IPS-20b (cell line): ENCODE measurements at regions not wholly inside any gene's neighbourhood (a gene's known extent, or its start where the extent isn't known, plus 50 kb on each side); places are given as distances from the start of the nearest gene placed in this dataset.

Experiments used
- H3K27ac ChIP-seq: one replicate; pipeline ENCODE4 v1.5.1; 2013; ENCODE audit warnings: low read length
- H3K27me3 ChIP-seq: 2 replicates; pipeline ENCODE4 v1.6.1; 2013; ENCODE audit warnings: mild to moderate bottlenecking, low read length, inconsistent platforms; ENCODE audit not compliant: insufficient read depth
- H3K36me3 ChIP-seq: 2 replicates; pipeline ENCODE4 v1.6.1; 2013; ENCODE audit warnings: low read depth, mild to moderate bottlenecking, inconsistent platforms, low read length, moderate library complexity; ENCODE audit not compliant: insufficient read depth
- H3K4me1 ChIP-seq: 2 replicates; pipeline ENCODE4 v1.6.1; 2013; ENCODE audit warnings: mild to moderate bottlenecking, control low read depth, inconsistent platforms, low read length, moderate library complexity; ENCODE audit not compliant: insufficient read depth
- H3K4me3 ChIP-seq: 2 replicates; pipeline ENCODE4 v1.5.1; 2013; ENCODE audit warnings: mild to moderate bottlenecking, low read length, inconsistent platforms
- H3K9ac ChIP-seq: 2 replicates; pipeline ENCODE4 v1.6.1; 2013; ENCODE audit warnings: low read depth, mild to moderate bottlenecking, inconsistent platforms, low read length, moderate library complexity
- H3K9me3 ChIP-seq: 2 replicates; pipeline ENCODE4 v1.6.1; 2013; ENCODE audit warnings: mild to moderate bottlenecking, low read depth, low read length, inconsistent platforms; ENCODE audit not compliant: insufficient read depth

- no peaks in the 10 kb centered on the region for H3K36me3 ChIP-seq
- no peak overlapping the region for H3K27ac ChIP-seq
- no peak overlapping the region for H3K9ac ChIP-seq
- H3K9me3 ChIP-seq, result peaks cover 11% of the 10 kb centered on the region
- no peaks in the 10 kb centered on the region for H3K27me3 ChIP-seq
- no peaks in the 10 kb centered on the region for H3K4me1 ChIP-seq
- no peak overlapping the region for H3K4me3 ChIP-seq
These were observed 484.3 kb upstream of the SGCG start for GRCh38 chr13:22696433-22696832.

- Histone ChIP-seq H3K27ac (no peak overlapping the region), H3K27me3 (no peaks in the 10 kb centered on the region), H3K4me1 (no peaks in the 10 kb centered on the region), H3K9me3 (peaks cover 6% of the 10 kb centered on the region; the same call in 1 of the 2 replicates), H3K36me3 (no peaks in the 10 kb centered on the region), H3K9ac (no peak overlapping the region), H3K4me3 (no peak overlapping the region)
These were observed 482.3 kb upstream of the SGCG start for GRCh38 chr13:22698467-22698866.

GRCh38 chr13:22700246-22700887 is 480.4 kb upstream of the SGCG start:
- no peaks in the 10 kb centered on the region for H3K36me3 ChIP-seq
- no peaks in the 10 kb centered on the region for H3K27me3 ChIP-seq
- H3K27ac ChIP-seq, result no peak overlapping the region
- H3K9ac ChIP-seq, result no peak overlapping the region
- no peaks in the 10 kb centered on the region for H3K4me1 ChIP-seq
- H3K4me3 ChIP-seq, result no peak overlapping the region
- H3K9me3 ChIP-seq, result no peaks in the 10 kb centered on the region

- no peak overlapping the region for H3K27ac ChIP-seq
- H3K9ac ChIP-seq, result no peak overlapping the region
- H3K36me3 ChIP-seq, result no peaks in the 10 kb centered on the region
- H3K4me1 ChIP-seq, result no peaks in the 10 kb centered on the region
- H3K4me3 ChIP-seq, result no peak overlapping the region
- H3K9me3 ChIP-seq, result no peaks in the 10 kb centered on the region
- no peaks in the 10 kb centered on the region for H3K27me3 ChIP-seq
These were observed 477.1 kb upstream of the SGCG start for GRCh38 chr13:22703601-22704209.

GRCh38 chr13:22707946-22708345 is 472.8 kb upstream of the SGCG start:
- Histone ChIP-seq H3K27ac (no peak overlapping the region), H3K9ac (no peak overlapping the region), H3K9me3 (no peaks in the 10 kb centered on the region), H3K4me1 (no peaks in the 10 kb centered on the region), H3K36me3 (no peaks in the 10 kb centered on the region), H3K4me3 (no peak overlapping the region), H3K27me3 (no peaks in the 10 kb centered on the region)

- Histone ChIP-seq H3K9me3 (no peaks in the 10 kb centered on the region), H3K27ac (no peak overlapping the region), H3K36me3 (no peaks in the 10 kb centered on the region), H3K27me3 (no peaks in the 10 kb centered on the region), H3K9ac (no peak overlapping the region), H3K4me1 (no peaks in the 10 kb centered on the region), H3K4me3 (no peak overlapping the region)
These were observed 463.7 kb upstream of the SGCG start for GRCh38 chr13:22717036-22717435.

GRCh38 chr13:22726726-22727125 is 454.1 kb upstream of the SGCG start:
- H3K4me1 ChIP-seq, result no peaks in the 10 kb centered on the region
- H3K27ac ChIP-seq, result no peak overlapping the region
- H3K9ac ChIP-seq, result no peak overlapping the region
- no peak overlapping the region for H3K4me3 ChIP-seq
- H3K27me3 ChIP-seq, result no peaks in the 10 kb centered on the region
- H3K9me3 ChIP-seq, result no peaks in the 10 kb centered on the region
- H3K36me3 ChIP-seq, result no peaks in the 10 kb centered on the region

GRCh38 chr13:22735011-22735995 is 445.5 kb upstream of the SGCG start:
- no peak overlapping the region for H3K27ac ChIP-seq
- no peak overlapping the region for H3K9ac ChIP-seq
- no peak overlapping the region for H3K4me3 ChIP-seq

GRCh38 chr13:22736084-22736767 is 444.6 kb upstream of the SGCG start:
- H3K9me3 ChIP-seq, result no peaks in the 10 kb centered on the region
- no peak overlapping the region for H3K4me3 ChIP-seq
- no peak overlapping the region for H3K27ac ChIP-seq
- H3K27me3 ChIP-seq, result no peaks in the 10 kb centered on the region
- no peak overlapping the region for H3K9ac ChIP-seq
- H3K4me1 ChIP-seq, result no peaks in the 10 kb centered on the region; the same call in 1 of the 2 replicates
- no peaks in the 10 kb centered on the region for H3K36me3 ChIP-seq

More at GRCh38 chr13:22735011-22735995, 445.5 kb upstream of the SGCG start:
- no peaks in the 10 kb centered on the region for H3K9me3 ChIP-seq
- no peaks in the 10 kb centered on the region; the same call in 1 of the 2 replicates for H3K4me1 ChIP-seq
- H3K36me3 ChIP-seq, result no peaks in the 10 kb centered on the region
- no peaks in the 10 kb centered on the region for H3K27me3 ChIP-seq

GRCh38 chr13:22736768-22737092 is 444.0 kb upstream of the SGCG start:
- H3K4me3 ChIP-seq, result no peak overlapping the region
- H3K27me3 ChIP-seq, result no peaks in the 10 kb centered on the region
- H3K4me1 ChIP-seq, result no peaks in the 10 kb centered on the region; the same call in 1 of the 2 replicates
- H3K27ac ChIP-seq, result no peak overlapping the region
- no peaks in the 10 kb centered on the region for H3K36me3 ChIP-seq
- H3K9me3 ChIP-seq, result no peaks in the 10 kb centered on the region
- no peak overlapping the region for H3K9ac ChIP-seq

GRCh38 chr13:22738357-22738756 is 442.4 kb upstream of the SGCG start:
- no peaks in the 10 kb centered on the region for H3K36me3 ChIP-seq

More at GRCh38 chr13:22738357-22738756, 442.4 kb upstream of the SGCG start:
- no peak overlapping the region for H3K9ac ChIP-seq
- H3K4me3 ChIP-seq, result no peak overlapping the region
- H3K4me1 ChIP-seq, result no peaks in the 10 kb centered on the region; the same call in 1 of the 2 replicates
- H3K27ac ChIP-seq, result no peak overlapping the region
- H3K9me3 ChIP-seq, result no peaks in the 10 kb centered on the region
- H3K27me3 ChIP-seq, result no peaks in the 10 kb centered on the region
